GM12872 (cell line): ENCODE measurements at regions not wholly inside any gene's neighbourhood (a gene's known extent, or its start where the extent isn't known, plus 50 kb on each side); places are given as distances from the start of the nearest gene placed in this dataset.

Experiments
- CTCF ChIP-seq: IDR thresholded peaks from 3 replicates; pipeline ENCODE4 v1.5.1; 2011; ENCODE audit warnings: low read depth, mild to moderate bottlenecking, low read length, moderate library complexity; ENCODE audit not compliant: insufficient read depth

DNA sequence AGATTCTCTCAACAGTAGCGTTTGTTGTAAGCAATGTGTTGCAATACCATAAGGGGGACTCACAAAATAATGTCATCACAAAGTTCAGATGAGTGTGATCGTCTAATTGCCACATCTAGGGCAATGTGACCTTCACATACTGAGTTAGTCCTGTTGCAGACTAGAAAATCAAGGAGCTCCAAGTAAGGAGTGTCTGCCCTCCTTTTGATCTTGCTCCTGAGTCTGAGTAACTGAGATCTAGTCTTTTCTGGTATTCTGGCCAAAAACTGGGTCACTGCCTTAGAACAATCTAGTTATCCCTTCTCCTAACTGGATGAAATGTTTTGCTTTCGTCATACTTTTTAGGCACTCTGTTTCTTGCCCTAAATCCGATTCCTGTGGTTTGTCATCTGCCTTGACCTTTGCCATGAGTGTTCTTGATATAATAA is 712.1 kb downstream of the CDH11 start:
- TF ChIP-seq CTCF, result no peak

DNA sequence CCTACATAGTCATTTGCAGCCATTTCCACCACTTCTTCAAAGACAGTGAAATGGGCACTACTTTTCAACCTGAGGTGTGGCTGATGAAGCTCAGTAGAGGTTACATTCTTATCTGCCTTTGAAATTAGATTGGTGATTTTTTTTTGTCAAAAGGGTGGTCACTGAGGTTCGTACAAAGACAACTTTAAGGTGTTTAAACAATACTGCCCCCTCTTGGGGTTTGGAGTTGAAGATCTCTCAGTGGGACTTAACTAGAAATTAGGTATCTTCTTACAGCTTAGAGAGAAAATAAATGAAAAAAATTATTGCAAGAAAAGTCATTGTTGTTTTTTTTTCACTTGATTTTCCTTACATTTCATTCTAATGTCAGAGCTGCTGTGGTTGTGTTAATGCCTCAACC is 713.2 kb downstream of the CDH11 start:
- TF ChIP-seq CTCF, result no peak

GRCh38 chr16:64406770-64407181 is 715.1 kb downstream of the CDH11 start:
- no peak for TF ChIP-seq CTCF

DNA sequence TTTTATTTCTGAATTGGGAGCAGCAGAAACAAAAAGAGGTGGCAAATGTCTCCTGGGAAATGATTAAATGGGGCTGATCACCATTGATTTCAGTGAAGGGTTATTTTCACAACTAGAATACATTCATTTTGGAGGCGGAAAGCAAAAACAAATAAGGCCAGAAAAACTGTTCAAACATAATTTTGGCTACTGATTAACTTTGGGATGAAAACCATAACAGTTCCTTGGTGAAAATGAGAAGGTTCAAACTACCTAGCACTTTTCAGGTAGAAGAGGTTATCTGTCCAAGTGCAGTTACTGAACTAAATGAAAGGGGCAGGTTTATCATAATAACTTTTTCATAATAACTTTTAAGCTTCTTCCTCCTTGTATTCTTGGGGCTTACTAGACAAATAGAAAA is 718.5 kb downstream of the CDH11 start:
- no peak for TF ChIP-seq CTCF

DNA sequence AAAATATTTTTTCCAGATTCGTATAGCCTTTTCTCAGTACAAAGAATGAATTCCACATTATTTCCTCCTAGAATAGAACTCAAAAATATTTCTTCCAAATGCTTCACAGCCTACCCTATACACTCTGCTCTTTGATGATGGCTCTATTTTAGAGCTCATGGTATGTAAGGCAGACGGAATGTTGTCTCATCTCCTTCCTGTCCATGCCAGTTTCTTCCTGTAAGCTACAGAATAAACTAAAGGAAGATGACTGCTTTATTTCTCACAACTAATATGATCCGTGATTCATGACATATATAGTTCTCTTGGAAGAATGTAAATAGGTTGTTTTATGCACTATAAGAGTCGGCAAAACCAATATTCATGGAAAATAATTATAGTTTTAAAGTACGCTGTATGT is 723.1 kb downstream of the CDH11 start:
- no peak for TF ChIP-seq CTCF

GRCh38 chr16:64397945-64398508 is 723.8 kb downstream of the CDH11 start:
- no peak for TF ChIP-seq CTCF

GRCh38 chr16:64397042-64397441 is 724.8 kb downstream of the CDH11 start:
- TF ChIP-seq CTCF, result no peak
